ENCODE measurements at regions not wholly inside any gene's neighbourhood (a gene's known extent, or its start where the extent isn't known, plus 50 kb on each side); places are given as distances from the start of the nearest gene placed in this dataset.

DNA sequence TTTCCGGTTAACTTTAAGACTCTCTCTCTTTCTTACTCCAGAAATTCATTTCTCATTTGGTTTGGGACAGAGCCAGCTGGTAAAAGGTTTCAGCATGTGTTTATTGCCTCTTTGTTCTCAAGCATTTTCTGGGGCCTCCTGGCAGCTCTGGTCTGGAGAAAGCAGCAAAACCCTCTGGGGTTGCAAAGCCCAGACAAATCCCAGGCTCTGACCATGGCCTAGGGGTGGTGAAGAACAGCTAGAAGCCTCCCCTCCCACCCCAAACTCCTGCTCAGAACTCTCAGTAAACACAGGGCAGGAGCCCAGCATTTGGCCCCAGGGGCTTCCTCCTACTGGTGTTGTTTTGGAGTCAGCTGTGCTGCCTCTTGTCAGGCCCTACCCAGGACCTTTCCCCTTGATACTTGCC, 124.2 kb upstream of the SERP2 start:
- no peak for DNase-seq (ENCODE audit: low spot score)

DNA sequence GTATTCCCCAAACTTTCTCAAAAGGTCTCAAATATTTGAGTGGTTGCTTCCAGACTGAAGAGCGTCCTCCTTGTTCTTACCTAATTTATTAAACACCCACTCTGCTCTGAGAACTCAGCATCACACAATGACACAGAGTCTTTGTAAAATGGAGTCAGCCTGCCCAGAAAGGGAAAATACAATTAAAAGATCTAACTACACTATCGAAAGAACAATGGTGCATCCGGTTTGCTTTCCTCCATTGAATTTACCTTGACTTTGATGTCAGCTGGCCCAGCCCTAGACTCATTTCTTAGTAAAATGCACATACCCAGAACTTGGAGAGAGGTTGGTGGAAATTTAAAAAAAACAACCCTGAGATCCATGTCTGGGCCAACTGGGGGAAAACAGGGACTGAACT, 120.7 kb upstream of the SERP2 start:
- no peak for DNase-seq (ENCODE audit: low spot score)

DNA sequence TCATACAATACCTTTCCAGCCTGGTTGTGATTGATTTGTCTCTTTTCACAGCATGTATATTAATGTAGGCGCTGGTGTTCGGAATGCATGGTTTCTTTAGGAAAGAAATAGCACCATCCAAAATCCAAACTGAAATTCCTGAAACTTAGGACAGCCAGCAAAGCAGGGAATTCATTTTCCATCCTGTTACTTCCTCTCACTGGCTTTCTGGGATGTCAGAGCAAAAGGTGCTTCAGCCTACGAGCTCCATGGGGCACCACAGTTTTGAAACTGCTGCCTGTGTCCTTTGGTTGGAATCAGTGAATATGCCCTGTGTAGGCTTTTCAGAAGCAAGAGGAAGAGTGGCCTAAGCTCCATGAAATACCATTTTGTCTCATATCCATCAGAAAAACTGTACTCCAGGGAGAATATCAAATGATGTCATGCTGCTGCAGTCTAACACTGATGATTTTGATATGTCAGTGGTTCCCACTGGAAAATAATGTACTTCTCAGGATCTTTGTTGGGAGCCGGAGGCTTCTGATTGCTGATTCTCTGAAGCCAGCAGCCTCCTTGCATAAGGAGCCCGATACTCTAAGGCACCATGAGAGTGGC, 117.8 kb upstream of the SERP2 start:
- DNase-seq (ENCODE audit: low spot score): no peak

DNA sequence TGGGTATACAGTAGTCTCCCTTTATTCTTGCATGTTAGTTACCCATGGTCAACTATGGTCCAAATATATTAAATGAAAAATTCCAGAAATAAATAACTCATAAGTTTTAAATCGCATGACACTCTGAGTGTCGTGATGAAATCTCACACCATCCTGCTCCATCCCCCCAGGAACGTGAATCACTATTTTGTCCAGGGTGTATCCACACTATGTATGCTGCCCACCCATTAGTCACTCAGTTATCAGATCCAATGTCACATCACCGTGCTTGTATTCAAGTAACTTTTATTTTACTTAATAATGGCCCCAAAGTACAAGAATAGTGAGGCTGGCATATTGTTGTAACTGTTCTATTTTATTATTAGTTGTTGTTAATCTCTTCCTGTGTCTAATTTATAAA, 115.8 kb upstream of the SERP2 start:
- DNase-seq (ENCODE audit: low spot score): no peak

DNA sequence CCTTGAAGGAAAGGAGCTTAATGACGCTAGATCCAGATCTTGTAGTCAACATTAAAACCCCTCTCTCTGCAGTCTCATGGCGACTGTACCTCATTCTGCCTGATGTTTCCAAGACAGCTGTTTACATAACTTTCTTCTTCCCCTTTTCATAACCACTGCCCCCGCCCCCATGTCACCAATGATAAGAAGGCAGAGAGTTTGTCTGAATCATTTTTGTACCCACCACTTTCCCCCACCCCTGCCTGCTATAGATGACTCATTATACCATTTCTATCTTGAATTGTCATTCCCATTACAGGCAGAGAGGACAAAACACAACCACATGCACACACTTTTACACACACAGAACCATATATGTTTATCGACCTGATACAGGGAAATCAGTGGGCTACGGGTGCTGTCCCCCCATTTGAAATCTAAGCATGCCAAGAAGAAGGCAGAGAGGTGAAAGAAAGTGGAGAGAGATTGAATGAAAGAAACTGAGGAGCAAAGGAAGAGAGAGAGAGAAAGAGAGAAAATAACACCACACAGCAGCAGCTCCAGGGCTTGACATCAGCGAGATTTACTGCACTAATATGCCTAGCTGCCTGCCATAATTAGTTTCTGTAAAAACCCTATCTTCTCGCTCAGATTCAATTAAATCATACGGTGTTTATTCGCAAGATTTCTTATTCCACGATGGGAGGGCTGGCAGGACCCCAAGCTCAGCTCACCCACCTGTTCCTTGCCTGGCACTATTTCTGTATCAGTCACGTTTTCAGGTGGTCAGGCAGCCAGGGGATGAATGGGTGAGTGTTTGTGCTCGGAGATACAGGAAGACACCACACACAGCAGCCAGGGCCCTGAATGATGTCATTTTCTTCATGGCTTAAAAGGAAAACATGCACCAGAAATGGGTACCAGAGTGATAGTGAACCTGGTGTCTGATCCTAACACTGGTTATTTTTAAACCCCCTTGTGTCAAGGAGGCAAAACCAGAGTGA, 114.3 kb upstream of the SERP2 start:
- DNase-seq (ENCODE audit: low spot score): peak; percentile 53

- DNase-seq (ENCODE audit: low spot score): no peak
Observed at GRCh38 chr13:44260336-44260735, 113.3 kb upstream of the SERP2 start.

DNA sequence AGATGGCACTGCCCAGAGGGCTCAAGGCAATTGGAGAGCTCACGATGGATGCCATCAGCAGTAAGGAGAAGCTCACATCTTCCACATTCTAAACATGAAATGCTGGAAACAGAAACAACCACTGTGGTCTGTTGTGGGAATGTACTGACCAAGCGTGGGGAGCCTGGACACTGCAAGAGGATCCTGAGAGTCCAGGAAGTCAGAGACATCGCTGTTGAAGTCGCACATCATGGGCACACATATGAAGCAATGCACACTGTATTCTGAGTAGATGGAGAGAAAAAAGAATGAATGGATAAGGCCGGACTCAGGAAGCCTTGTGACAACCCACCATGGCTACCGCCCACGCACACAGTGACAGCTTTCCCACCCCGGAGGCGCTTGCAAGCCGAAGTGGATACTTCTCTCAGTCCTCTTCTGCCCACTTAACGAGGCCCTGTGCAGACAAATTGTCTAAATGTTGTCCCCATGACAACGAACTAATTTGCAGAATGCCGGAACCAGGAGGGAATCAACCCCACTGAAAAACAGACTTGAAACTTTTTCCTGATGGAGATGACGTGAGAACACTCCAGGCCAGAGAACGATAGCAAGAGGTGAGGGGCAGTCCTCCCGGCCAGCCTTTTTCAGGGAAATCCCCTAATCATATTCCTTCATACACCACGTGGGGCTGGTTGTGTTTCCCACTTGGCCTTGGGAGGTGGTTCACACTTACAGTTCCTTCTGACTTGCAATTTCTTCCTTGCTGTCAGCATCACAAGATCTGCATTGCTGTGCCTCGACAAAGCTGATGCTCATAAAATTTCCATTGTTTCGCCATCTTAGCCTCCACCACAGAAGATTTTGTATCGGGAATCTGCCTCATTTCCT, 109.6 kb upstream of the SERP2 start:
- no peak for DNase-seq (ENCODE audit: low spot score)

GRCh38 chr13:44266305-44266704, 107.3 kb upstream of the SERP2 start:
- DNase-seq (ENCODE audit: low spot score): no peak

DNA sequence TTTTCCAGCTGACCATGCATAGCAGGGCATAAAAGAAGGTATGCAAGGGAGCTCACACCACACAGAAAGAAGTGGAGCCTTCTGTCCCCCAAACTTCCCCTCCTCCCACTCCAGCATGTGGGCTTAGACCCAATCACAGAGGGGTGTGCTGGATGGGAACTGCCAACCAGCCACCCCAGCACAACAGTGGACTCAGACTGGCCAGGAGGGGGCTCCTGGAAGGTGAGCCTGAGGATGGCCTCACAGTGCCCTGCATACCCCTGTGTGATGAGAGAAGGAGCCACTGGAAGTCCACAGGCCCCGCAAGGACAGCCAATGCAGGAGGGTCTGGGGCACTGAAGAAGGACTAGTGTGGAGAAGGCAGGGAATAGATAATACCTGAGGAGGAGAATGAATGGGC, 106.9 kb upstream of the SERP2 start:
- DNase-seq (ENCODE audit: low spot score): no peak

DNA sequence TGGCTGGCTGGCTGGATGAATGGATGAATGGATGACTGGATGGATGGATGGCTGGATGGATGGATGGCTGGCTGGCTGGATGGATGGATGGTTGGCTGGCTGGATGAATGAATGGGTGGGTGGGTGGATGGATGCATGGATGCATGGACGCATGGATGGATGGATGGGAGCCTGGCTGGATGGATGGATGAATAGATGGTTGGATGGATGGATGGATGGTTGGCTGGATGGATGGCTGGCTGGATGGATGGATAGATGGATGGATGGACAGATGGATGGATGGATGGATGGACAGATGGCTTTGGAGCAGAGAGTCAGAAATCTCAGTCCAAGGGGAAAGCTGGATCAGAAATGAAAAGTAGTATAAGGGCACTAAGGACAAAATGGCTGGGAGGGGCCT, 106.4 kb upstream of the SERP2 start:
- DNase-seq (ENCODE audit: low spot score): no peak

DNA sequence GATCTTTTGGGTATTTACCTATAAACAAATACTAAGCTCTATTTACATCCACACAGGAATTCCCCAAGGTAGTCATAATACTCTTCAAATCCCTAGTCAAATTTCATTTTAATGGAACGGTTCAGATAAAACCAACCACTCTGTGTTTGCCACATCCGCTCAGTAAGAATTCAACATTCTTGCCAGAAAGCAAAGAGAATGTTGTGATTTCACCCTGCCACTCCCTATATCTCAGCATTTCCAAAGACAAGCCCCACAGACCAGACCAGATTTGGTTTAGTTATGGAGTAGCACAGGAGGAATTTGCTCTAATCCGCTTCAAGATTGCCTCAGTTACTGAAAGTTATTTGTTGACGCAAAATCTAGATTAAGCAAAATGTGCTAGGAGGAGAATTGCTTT, 105.6 kb upstream of the SERP2 start:
- DNase-seq (ENCODE audit: low spot score): no peak

DNA sequence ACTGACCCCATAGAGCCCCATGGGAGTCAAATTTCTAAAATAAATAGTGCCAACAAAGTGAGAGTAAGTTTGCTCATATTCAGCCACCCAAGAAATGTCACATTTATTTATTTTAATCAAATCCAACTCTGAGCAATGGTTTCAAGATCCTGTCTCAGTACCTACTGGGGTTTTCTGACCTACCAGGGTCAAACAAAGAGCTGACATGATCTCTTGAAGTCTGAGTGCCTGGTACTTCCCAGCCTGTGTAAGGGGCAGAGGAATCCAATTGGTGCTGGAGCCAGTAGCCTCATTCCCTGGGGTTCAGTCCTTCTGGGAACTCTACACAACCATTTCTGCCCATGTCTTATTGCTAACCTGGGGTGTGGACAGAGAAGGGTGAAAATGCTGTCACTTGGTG, 104.6 kb upstream of the SERP2 start:
- no peak for DNase-seq (ENCODE audit: low spot score)

DNA sequence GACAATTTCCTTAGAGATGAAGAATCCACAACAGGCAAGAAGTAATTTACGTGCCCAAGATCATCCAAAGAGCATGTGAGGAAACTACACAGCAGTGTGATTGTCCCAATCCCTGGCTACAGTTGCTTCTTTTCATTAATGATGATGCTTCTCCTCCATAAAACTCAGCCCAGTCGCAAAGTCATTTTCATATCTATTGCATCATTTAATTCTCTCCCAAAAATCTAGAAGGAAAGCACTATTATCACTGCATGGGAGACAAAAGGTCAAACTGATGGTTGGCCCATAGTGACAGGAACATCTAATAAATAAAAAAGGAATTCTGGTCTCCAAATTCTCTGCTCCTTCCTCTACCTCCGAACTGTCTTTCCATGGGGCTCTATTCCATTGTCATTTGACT, 103.5 kb upstream of the SERP2 start:
- DNase-seq (ENCODE audit: low spot score): no peak

DNA sequence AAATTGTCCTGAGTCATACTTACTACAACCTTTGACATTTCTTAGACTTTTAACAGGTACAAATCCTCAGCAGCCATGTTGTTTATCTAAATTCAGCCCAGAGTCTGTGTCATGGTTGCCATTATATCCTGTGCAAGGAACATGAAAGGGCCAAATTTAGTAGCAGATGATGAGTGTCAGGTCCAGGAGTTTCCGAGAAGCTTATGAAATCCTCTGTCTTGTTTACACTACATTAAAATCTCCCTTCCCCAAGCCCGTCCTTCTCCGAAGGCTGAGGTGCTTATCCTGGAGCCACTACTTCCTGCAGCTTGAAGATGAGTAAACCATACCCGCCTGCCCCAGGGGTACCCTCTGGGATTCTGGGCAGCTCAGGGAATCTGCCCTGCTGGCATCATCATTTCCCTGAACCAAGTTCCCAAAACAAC, 102.6 kb upstream of the SERP2 start:
- no peak for DNase-seq (ENCODE audit: low spot score)

GRCh38 chr13:44271473-44271872, 102.2 kb upstream of the SERP2 start:
- no peak for DNase-seq (ENCODE audit: low spot score)

DNA sequence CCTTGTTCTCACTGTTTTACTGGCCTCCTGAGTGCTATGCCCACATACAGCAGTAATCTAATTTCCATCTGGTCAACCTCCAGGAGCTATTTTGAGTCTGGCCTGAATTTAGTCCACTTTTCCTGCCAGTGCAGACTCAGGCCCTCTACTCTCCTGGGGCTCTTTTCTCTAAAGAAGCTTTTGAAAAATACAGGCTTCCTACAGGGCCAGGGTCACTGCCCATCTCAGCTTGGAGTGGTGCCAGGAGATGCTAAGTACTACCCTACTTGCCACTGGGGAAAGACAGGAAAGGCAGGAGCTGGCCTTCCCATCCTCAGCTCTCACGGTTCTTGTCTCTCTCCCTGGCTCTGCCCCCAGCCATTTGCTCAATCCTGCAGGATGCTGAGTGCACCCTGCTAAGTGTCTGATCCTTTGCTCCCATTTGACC, 101.7 kb upstream of the SERP2 start:
- no peak for DNase-seq (ENCODE audit: low spot score)

- DNase-seq (ENCODE audit: low spot score): no peak
Observed at GRCh38 chr13:44272692-44273091, 100.9 kb upstream of the SERP2 start.

DNA sequence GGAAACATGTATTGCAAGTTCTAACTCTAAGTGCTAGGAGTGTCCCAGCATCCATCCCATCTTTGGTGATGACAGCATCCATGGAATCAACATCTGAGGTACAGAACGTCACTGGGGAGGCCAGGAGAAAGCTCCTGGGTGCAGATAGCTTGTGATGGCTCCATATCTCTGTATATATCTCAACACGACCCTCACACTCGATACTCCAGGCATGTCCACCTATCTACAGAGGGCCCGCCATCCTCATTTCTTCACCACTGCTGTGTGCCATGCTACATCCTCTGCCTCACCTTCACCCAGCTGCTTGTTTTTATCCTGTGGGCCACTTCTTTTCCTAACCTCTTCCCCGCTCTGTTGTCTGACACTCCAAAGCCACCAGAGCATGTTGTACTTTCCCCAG, 100.4 kb upstream of the SERP2 start:
- DNase-seq (ENCODE audit: low spot score): no peak

DNA sequence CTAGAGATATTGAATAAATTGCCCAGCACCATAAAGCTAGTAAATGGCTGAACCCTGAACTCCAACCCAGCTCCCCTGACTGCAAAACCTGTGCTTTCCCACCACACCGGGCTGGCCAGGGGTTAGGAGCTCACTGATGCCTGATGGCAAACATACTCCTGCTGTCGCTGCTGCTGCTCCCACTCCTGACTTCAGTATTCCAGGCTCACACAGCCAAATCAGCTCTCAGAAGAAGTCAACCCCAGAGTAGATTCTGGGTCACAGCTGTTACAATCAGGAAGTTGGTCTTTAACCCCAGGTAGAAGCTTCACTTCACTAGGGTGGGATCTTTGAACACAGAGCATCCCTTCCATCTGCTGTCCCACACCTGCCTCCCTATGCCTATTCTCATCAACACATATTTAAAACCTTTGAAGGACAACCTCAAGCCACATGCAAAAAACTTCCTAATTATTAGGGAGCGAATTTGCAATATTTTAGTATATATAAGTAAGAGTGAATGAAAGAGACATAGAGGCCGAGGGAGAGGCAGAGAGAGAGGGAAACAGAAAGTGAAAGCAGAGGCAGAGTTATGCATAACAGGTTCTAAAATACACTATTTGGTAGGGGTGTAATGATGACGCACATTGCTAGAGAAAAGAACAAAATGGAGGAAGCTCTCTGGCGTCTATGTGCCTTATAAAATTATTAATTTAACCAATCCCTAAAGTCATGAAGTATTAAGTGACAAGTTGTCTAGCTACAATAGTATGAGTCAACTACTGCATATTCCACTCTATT, 99.4 kb upstream of the SERP2 start:
- peak; percentile 77 for DNase-seq (ENCODE audit: low spot score)

DNA sequence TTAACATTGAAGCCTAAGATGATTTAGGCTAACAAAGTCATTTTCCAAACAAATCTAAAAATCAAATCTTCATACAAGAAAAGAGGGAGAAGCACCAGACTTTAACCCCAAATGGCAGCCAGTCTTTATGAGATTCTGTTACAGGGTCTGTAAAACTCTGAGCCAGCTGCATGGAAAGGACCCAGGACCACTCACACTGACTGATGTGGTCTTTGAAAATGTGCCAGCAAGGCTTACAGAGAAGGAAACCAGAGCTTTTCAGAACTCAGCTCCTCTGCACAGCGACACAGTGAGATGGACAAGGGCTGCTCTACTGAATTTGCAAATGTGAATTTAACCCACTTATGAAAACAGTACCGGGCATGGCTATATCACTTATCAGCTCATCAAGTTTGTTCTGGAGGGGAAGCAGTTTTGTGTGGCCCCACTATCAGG, 98.8 kb upstream of the SERP2 start:
- peak; percentile 31 for DNase-seq (ENCODE audit: low spot score)

- DNase-seq (ENCODE audit: low spot score): no peak
Observed at GRCh38 chr13:44275381-44275780, 98.2 kb upstream of the SERP2 start.

DNA sequence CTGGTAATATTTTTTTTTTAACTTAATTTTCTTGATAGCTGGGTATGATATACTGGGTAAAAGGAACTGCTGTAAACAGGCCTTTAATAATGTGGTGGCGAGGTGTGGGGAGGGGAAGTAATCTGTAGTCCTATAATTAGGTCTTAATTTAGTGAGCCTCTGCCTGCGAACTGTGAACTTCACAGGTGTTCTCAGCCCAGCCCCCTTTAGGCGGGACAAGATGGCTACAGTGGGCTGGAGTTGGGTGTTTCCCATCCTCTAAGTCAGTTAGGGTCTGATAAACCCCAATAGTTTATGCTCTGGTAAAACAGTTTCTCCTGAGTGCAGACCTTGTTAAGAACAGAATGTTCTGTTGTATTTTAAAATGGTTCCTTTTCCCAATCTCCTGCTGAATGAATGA, 97.6 kb upstream of the SERP2 start:
- DNase-seq (ENCODE audit: low spot score): no peak

Data from hematopoietic multipotent progenitor cell treated with erythropoietin and hydrocortisone succinate and interleukin-3 and kit ligand, for 15 days (in vitro differentiated cells).